ENCODE measurements at regions not wholly inside any gene's neighbourhood (a gene's known extent, or its start where the extent isn't known, plus 50 kb on each side); places are given as distances from the start of the nearest gene placed in this dataset.
"Not testable (repeated sequence)": the region's sequence is repeated elsewhere in the genome, so short reads cannot be mapped to it uniquely, and the experiment has no call there.

GRCh38 chr1:147062956-147063355 is 109.3 kb downstream of the PRKAB2 start:
- no peak for DNase-seq (ENCODE audit: low read depth)

- not testable (repeated sequence) for DNase-seq (ENCODE audit: low read depth)
These were observed 110.4 kb downstream of the PRKAB2 start for GRCh38 chr1:147061880-147062279.

GRCh38 chr1:147053269-147053668 is 115.1 kb downstream of the NBPF12 start:
- no peak for DNase-seq (ENCODE audit: low read depth)

- DNase-seq (ENCODE audit: low read depth): no peak
These were observed 114.6 kb downstream of the NBPF12 start for GRCh38 chr1:147052677-147053076.

- DNase-seq (ENCODE audit: low read depth): no peak
These were observed 114.0 kb downstream of the NBPF12 start for GRCh38 chr1:147052143-147052542.

GRCh38 chr1:147051136-147051535 is 113.0 kb downstream of the NBPF12 start:
- no peak for DNase-seq (ENCODE audit: low read depth)

- no peak for DNase-seq (ENCODE audit: low read depth)
These were observed 112.5 kb downstream of the NBPF12 start for GRCh38 chr1:147050654-147051053.

- DNase-seq (ENCODE audit: low read depth): not testable (repeated sequence)
These were observed 108.8 kb downstream of the NBPF12 start for GRCh38 chr1:147046863-147047394.

GRCh38 chr1:147046189-147046862 is 108.2 kb downstream of the NBPF12 start:
- no peak for DNase-seq (ENCODE audit: low read depth)
